ENCODE measurements at regions not wholly inside any gene's neighbourhood (a gene's known extent, or its start where the extent isn't known, plus 50 kb on each side); places are given as distances from the start of the nearest gene placed in this dataset.
"Not testable (repeated sequence)": the region's sequence is repeated elsewhere in the genome, so short reads cannot be mapped to it uniquely, and the experiment has no call there.

DNA sequence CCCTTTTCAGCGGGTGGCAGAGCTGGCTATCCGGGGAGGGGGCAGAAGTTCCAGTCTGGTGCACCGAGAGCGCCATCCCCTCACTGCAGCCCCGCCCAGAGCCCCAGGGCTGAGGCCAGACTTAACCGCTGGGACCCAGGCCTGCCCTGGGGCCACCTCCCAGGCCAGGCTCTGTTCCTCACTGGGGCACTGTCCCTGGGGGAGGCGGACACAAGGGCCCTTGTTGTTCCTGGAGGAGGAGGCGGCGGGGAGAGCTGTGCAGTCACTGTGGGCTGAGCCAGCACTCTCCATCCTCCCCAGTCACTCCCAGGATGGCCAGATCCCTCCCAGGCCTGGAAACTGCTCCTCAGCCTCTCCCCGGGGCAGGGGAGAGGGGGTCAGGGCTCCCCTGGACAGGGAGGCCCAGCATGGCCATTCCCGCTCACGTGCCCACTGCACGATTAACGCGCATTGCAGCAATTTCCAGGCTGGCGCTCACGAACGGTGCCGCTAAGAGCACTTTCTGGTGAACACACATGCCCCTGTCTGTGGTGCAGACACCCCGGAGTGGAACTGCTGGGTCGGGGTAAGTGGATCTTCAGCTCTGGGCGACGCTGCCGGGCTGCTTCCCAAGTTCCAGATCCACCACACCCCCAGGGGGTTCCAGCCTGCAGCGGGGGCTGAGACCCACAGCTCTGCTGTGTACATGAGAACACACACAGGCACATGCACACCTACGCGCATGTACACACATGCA lies 89.8 kb upstream of the SFSWAP start:
- no peak overlapping the region for H3K4me2 ChIP-seq (ENCODE audit: low read depth, low read length, poor library complexity, severe bottlenecking)
- DNase-seq = peak; percentile 24
- no peaks in the 10 kb centered on the region for H3K9me3 ChIP-seq (ENCODE audit: low read length)
- H3K27ac ChIP-seq (ENCODE audit: low read length) = no peak overlapping the region
- H2AFZ ChIP-seq (ENCODE audit: low read length) = no peak overlapping the region
- no peak overlapping the region for H3K4me3 ChIP-seq (ENCODE audit: low read length)
- no peaks in the 10 kb centered on the region for H3K27me3 ChIP-seq (ENCODE audit: low read length)
- H4K20me1 ChIP-seq (ENCODE audit: insufficient read depth, low read depth, low read length) = no peaks in the 10 kb centered on the region
- H3K9ac ChIP-seq (ENCODE audit: low read length) = no peak overlapping the region
- no peaks in the 10 kb centered on the region for H3K36me3 ChIP-seq (ENCODE audit: insufficient read depth, low read length)
- no peaks in the 10 kb centered on the region for H3K9me2 ChIP-seq (replicated peaks; ENCODE audit: insufficient read depth, low read length)
- H3K4me1 ChIP-seq (ENCODE audit: low read length) = no peaks in the 10 kb centered on the region
- no peaks in the 10 kb centered on the region for H3K79me2 ChIP-seq (ENCODE audit: low read length)

DNA sequence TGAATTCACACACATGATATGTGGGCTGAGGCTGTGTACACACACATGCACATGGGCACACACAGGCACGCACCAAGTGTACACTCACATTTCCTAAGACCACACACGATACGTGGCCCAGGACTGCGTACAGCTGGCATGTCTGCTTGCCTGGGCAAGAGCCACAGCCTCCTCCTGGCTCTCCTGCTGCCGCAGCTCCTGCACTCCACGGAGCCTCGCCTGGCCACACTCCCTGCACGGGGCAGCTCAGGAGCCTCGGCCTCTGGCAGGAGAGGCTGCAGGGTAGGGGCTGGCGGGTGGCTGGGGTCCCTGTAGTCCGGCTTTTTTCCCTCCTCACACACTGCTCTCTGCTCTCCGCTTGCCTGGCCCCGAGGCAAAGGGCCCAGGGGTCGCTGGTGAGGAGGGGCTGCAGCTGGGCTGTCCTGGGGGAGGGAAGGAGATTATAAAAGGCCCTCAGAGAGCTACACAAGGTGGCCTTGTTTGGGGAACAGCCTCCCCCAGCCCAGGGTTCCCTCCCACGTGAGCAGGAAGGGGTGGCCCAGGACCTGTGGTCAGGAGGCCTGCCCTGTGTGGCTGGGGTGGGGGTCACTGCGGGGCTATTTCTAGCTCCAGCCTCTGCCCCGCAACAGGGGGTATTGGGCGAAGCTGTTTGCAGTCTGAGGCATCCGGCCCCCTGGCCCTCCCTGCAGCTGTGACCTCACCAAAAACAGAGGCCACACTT lies 89.0 kb upstream of the SFSWAP start:
- no peak overlapping the region for H3K9ac ChIP-seq (ENCODE audit: low read length)
- no peaks in the 10 kb centered on the region for H3K4me1 ChIP-seq (ENCODE audit: low read length)
- no peak overlapping the region for H3K4me3 ChIP-seq (ENCODE audit: low read length)
- no peak overlapping the region for H3K27ac ChIP-seq (ENCODE audit: low read length)
- H3K9me2 ChIP-seq (replicated peaks; ENCODE audit: insufficient read depth, low read length) = no peaks in the 10 kb centered on the region
- H3K79me2 ChIP-seq (ENCODE audit: low read length) = no peaks in the 10 kb centered on the region
- DNase-seq = no peak
- H4K20me1 ChIP-seq (ENCODE audit: insufficient read depth, low read depth, low read length) = no peaks in the 10 kb centered on the region
- no peaks in the 10 kb centered on the region for H3K36me3 ChIP-seq (ENCODE audit: insufficient read depth, low read length)
- H3K4me2 ChIP-seq (ENCODE audit: low read depth, low read length, poor library complexity, severe bottlenecking) = no peak overlapping the region
- H3K9me3 ChIP-seq (ENCODE audit: low read length) = no peaks in the 10 kb centered on the region
- H3K27me3 ChIP-seq (ENCODE audit: low read length) = no peaks in the 10 kb centered on the region
- H2AFZ ChIP-seq (ENCODE audit: low read length) = no peak overlapping the region

DNA sequence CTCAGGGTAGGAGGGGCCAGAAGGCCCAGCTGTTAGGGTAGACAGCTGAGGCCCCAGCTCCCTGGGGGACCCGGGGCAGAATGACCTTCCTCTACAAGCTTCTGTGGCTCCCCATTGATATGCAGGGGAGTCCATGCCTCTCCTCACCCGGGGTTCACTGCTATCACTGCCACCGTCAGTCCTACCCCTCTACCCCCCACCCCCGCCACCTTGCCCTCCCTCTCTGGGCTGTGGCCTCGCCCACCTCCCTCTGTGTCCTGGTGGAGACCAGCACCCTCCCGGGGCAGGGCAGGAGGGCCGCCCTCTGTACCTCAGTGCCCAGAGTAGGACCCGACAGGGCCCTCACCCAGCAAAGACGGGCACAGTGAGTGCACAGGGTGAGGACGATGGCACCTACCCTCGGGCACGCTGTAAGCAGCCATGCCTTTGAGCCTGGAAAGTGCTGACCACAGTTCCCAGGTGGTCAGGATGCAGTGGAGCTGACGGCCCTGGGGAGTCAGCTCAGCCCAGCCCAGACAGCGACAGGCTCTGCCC lies 88.4 kb upstream of the SFSWAP start:
- Histone ChIP-seq H3K9me3 (ENCODE audit: low read length) (no peaks in the 10 kb centered on the region), H3K4me2 (ENCODE audit: low read depth, low read length, poor library complexity, severe bottlenecking) (no peak overlapping the region), H3K27me3 (ENCODE audit: low read length) (no peaks in the 10 kb centered on the region), H3K4me3 (ENCODE audit: low read length) (no peak overlapping the region), H2AFZ (ENCODE audit: low read length) (no peak overlapping the region), H3K4me1 (ENCODE audit: low read length) (no peaks in the 10 kb centered on the region), H3K9me2 (replicated peaks; ENCODE audit: insufficient read depth, low read length) (no peaks in the 10 kb centered on the region), H3K79me2 (ENCODE audit: low read length) (no peaks in the 10 kb centered on the region), H3K27ac (ENCODE audit: low read length) (no peak overlapping the region), H4K20me1 (ENCODE audit: insufficient read depth, low read depth, low read length) (no peaks in the 10 kb centered on the region), H3K9ac (ENCODE audit: low read length) (no peak overlapping the region), H3K36me3 (ENCODE audit: insufficient read depth, low read length) (no peaks in the 10 kb centered on the region)
- DNase-seq = no peak

DNA sequence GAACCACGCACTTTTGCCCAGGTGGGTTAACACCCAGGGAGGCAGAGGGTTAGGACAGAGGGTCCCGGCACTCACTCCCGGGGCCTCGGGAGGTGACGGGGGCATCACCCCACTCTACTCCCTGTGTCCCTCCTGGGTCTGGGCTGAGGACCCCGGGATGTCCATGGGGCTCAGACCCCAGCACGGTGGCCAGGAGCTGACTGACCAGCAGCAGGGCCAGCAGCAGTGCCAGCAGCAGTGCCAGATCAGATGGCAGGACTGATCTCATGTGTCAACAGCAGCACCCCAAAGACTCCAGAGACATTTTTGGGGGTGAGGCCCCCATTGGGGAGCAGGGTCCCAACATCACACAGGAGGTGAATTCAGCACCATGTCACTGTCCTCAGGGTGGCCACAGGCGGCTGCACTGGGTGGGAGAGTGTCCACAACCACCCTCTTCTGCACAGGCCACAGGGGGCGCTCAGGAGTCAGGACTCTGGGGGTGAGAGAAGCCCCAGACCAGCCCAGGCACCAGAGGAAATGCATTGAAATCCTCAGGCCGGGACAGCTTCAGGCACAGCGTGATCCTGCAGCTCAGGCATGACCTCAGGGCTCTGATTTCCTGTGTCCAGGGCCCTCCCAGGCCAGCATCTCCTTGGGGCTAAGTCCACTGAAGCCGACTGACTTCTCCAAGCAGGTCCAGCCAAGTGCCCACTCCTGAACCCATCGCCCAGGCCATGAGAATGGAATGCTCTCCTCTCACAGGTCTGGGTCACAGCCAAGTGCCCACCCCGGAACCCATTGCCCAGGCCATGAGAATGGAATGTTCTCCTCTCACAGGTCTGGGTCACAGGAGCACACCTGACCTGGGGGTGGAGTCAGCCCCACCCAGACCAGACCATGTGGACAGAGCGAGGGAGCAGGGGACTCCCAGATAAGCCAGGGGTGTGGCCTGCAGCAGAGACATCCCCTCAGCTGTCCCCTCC lies 87.2 kb upstream of the SFSWAP start:
- peak; percentile 64 for DNase-seq
- not testable (repeated sequence) for H3K4me3 ChIP-seq (ENCODE audit: low read length); H3K27ac ChIP-seq (ENCODE audit: low read length); H3K36me3 ChIP-seq (ENCODE audit: insufficient read depth, low read length); H3K9me3 ChIP-seq (ENCODE audit: low read length); H3K9me2 ChIP-seq (replicated peaks; ENCODE audit: insufficient read depth, low read length); H3K27me3 ChIP-seq (ENCODE audit: low read length); H3K79me2 ChIP-seq (ENCODE audit: low read length); H4K20me1 ChIP-seq (ENCODE audit: insufficient read depth, low read depth, low read length); H3K9ac ChIP-seq (ENCODE audit: low read length); H3K4me2 ChIP-seq (ENCODE audit: low read depth, low read length, poor library complexity, severe bottlenecking); H3K4me1 ChIP-seq (ENCODE audit: low read length); H2AFZ ChIP-seq (ENCODE audit: low read length)

DNA sequence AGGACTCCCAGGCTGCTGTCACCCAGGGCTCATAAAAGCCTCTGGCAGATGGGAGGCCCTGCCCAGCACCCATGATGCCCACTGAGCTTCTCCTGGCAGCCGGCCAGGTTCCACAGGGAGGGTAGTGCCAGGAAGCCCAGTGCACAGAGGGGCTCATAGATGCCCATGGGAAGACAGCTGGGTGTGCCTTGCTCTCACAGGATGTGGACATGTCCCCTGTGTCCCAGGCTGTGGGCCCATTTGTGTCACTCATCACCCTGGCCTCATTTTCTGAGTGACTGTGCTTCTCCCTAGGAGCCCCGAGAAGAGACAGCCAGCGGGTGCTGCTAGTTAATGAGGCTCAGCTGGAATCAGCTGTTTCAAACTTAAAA lies 86.5 kb upstream of the SFSWAP start:
- not testable (repeated sequence) for H3K4me3 ChIP-seq (ENCODE audit: low read length); H3K9me2 ChIP-seq (replicated peaks; ENCODE audit: insufficient read depth, low read length); H3K79me2 ChIP-seq (ENCODE audit: low read length); H3K36me3 ChIP-seq (ENCODE audit: insufficient read depth, low read length); H3K27ac ChIP-seq (ENCODE audit: low read length); H3K9ac ChIP-seq (ENCODE audit: low read length); H2AFZ ChIP-seq (ENCODE audit: low read length); H3K9me3 ChIP-seq (ENCODE audit: low read length); H3K4me1 ChIP-seq (ENCODE audit: low read length); H4K20me1 ChIP-seq (ENCODE audit: insufficient read depth, low read depth, low read length); H3K4me2 ChIP-seq (ENCODE audit: low read depth, low read length, poor library complexity, severe bottlenecking); H3K27me3 ChIP-seq (ENCODE audit: low read length)
- peak; percentile 23 for DNase-seq

DNA sequence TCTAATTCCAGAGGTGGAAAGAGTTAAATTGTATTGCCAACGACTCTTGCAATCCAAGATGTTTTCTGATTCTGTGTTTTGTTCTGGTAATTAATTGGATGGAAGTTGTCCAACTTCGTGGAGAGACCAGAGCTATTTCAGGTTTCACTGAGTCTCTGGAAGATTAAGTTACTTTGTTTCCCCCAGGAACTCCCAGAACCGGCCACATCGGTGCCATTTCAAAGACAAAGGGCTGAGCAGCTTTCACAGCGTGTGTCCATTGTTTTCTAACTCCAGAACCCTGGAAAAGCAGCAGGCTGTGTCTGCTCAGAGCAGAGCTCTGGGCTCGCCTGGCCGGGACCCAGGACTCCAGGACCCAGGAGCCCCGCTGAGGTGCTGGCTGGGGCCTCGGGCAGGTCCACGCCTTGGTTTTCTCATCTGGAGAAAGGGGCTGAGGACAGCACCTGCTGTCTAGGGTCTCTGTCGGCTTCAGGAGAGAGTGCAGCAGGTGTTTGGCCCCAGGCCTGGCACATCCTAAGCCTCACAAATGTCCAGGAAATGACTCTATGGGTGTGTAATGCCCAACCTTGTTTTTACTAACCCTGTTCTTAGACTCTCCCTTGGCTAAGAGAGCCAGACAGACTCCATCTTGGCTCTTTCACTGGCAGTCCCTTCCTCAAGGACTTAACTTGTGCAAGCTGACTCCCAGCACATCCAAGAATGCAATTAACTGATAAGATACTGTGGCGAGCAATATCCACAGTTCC lies 86.0 kb upstream of the SFSWAP start:
- not testable (repeated sequence) for H3K27me3 ChIP-seq (ENCODE audit: low read length); H3K4me3 ChIP-seq (ENCODE audit: low read length); H3K9me3 ChIP-seq (ENCODE audit: low read length); H3K36me3 ChIP-seq (ENCODE audit: insufficient read depth, low read length); H3K27ac ChIP-seq (ENCODE audit: low read length); H2AFZ ChIP-seq (ENCODE audit: low read length); H3K79me2 ChIP-seq (ENCODE audit: low read length); H3K4me1 ChIP-seq (ENCODE audit: low read length); H3K9me2 ChIP-seq (replicated peaks; ENCODE audit: insufficient read depth, low read length); H4K20me1 ChIP-seq (ENCODE audit: insufficient read depth, low read depth, low read length); H3K9ac ChIP-seq (ENCODE audit: low read length); H3K4me2 ChIP-seq (ENCODE audit: low read depth, low read length, poor library complexity, severe bottlenecking)
- peak; percentile 30 for DNase-seq

DNA sequence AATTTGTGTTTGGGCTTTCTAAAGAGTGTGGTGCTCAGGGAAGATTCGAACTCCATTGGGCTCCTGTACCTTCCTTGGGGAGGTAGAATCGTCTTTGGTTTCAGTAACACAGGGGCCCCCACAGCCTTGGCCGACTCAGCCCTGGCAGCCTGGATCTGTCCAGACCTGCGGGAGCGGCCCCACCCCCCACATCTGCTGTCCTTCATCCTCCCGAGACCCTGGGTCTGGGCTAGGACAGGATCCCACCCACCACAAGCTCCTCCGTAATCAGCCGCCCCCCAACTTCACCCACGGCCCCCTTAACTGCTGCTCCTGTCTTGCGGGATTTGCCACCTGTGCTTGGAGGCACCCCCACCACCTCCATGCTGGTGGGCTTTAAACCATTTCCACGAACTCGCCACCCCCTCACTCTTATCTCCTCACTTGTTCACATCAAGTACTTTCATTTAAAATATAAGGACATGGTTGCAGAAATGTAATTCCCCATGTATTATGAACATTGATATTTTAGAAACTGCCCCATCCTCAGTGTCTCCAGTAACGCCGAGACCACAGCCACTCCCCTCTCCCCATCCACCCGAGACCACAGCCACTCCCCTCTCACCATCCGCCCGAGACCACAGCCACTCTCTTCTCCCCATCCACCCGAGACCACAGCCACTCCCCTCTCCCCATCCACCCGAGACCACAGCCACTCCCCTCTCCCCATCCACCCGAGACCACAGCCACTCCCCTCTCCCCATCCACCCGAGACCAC lies 84.7 kb upstream of the SFSWAP start:
- peak; percentile 1 for DNase-seq
- not testable (repeated sequence) for H3K4me3 ChIP-seq (ENCODE audit: low read length); H3K4me1 ChIP-seq (ENCODE audit: low read length); H3K27me3 ChIP-seq (ENCODE audit: low read length); H2AFZ ChIP-seq (ENCODE audit: low read length); H3K36me3 ChIP-seq (ENCODE audit: insufficient read depth, low read length); H3K9me3 ChIP-seq (ENCODE audit: low read length); H3K4me2 ChIP-seq (ENCODE audit: low read depth, low read length, poor library complexity, severe bottlenecking); H3K9me2 ChIP-seq (replicated peaks; ENCODE audit: insufficient read depth, low read length); H3K27ac ChIP-seq (ENCODE audit: low read length); H3K9ac ChIP-seq (ENCODE audit: low read length); H3K79me2 ChIP-seq (ENCODE audit: low read length); H4K20me1 ChIP-seq (ENCODE audit: insufficient read depth, low read depth, low read length)

Data from Karpas-422 (cell line).